ENCODE measurements at regions not wholly inside any gene's neighbourhood (a gene's known extent, or its start where the extent isn't known, plus 50 kb on each side); places are given as distances from the start of the nearest gene placed in this dataset.
"Not testable (repeated sequence)": the region's sequence is repeated elsewhere in the genome, so short reads cannot be mapped to it uniquely, and the experiment has no call there.

DNA sequence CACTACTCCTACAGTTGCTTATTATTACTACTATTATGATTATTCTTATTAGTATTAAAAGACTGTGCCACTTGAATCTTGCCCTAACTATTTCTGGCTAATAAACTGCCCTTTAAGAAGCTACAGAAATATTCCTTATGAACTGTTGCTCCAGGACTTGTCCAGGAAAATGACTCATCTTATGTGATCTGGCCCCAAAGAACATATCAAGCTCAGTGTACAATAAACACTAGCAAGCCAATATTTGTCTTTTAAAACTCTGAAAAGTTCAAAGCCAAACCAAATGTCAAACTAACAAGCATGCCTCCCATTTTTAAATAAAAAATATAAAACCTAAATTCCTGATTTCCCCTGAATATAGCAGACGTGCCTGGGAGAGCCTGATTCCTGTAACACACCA lies 88.7 kb upstream of the SIM2 start:
- no peak overlapping the region for H3K4me3 ChIP-seq (ENCODE audit: low read depth, low read length)
- no peak for TF ChIP-seq CTCF (IDR thresholded peaks at IDR 0.05; ENCODE audit: insufficient read depth, low read depth, low read length, missing control alignments)
- no peak for DNase-seq (ENCODE audit: low read depth)

DNA sequence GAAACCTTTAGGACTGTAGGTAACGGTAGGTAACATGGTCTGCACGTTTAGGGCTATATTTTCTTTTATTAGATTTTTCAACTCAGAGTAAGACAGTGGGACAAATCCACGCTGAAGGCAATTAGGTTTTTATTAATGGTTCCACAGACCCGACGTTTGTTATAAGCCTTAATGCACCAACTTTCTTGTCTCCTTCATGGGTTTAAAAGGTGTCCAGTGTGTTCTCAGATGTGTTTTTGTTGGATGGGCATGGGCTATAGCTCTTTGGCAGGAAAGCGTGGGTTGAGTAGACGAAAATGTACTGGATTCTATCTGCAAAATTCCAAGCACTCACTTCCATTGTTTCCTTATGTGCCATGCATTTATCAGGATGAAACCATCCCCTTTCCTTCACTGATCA lies 88.0 kb upstream of the SIM2 start:
- no peak for TF ChIP-seq CTCF (IDR thresholded peaks at IDR 0.05; ENCODE audit: insufficient read depth, low read depth, low read length, missing control alignments)
- no peak for DNase-seq (ENCODE audit: low read depth)
- H3K4me3 ChIP-seq (ENCODE audit: low read depth, low read length) = no peak overlapping the region

DNA sequence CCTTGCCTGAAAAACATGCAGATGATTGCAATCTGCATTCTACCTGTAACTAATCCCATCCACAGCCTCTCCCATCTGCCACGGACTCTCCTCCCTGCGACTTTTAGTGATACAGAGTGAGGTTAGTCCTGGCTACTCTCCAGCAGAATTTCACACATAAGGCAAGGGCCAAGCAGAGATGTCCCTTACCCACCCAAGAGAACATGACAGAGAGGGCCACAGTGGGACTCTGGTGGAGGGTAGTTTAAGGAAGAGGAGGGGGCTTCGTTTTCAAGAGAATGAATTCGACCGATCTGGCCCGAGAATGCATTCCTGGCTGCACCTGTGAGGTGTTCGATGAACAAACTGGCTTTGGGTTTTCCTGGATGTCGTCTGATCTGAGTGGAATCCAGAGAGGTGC lies 87.5 kb upstream of the SIM2 start:
- TF ChIP-seq CTCF (IDR thresholded peaks at IDR 0.05; ENCODE audit: insufficient read depth, low read depth, low read length, missing control alignments) = no peak
- no peak overlapping the region for H3K4me3 ChIP-seq (ENCODE audit: low read depth, low read length)
- DNase-seq (ENCODE audit: low read depth) = no peak

DNA sequence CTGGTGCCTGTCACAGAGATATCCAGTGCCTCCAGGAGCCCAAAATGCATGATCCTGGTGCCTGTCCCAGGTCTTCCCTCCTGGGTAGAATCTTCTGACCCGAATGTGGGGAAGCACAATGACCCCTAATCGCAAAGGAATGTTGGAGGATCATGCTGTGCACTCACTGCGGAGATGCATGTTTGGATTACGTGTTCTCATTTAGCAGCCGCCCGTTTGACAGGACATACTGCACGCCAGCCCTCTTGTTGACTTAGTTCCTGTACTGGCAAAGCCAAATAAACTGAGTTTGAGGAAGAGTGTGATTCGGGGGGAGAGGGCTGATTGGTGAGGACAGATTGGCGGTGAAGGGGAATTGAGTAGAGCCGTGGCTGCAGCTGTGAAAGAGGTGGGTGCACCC lies 85.9 kb upstream of the SIM2 start:
- DNase-seq (ENCODE audit: low read depth) = no peak
- no peak for TF ChIP-seq CTCF (IDR thresholded peaks at IDR 0.05; ENCODE audit: insufficient read depth, low read depth, low read length, missing control alignments)
- no peak overlapping the region for H3K4me3 ChIP-seq (ENCODE audit: low read depth, low read length)

- no peak for DNase-seq (ENCODE audit: low read depth)
- TF ChIP-seq CTCF (IDR thresholded peaks at IDR 0.05; ENCODE audit: insufficient read depth, low read depth, low read length, missing control alignments) = no peak
- no peak overlapping the region for H3K4me3 ChIP-seq (ENCODE audit: low read depth, low read length)
Observed at GRCh38 chr21:36613554-36613953, 85.4 kb upstream of the SIM2 start.

- H3K4me3 ChIP-seq (ENCODE audit: low read depth, low read length) = no peak overlapping the region
- TF ChIP-seq CTCF (IDR thresholded peaks at IDR 0.05; ENCODE audit: insufficient read depth, low read depth, low read length, missing control alignments) = peak; percentile 24
- DNase-seq (ENCODE audit: low read depth) = no peak
Observed at GRCh38 chr21:36615274-36615964, 83.5 kb upstream of the SIM2 start.

DNA sequence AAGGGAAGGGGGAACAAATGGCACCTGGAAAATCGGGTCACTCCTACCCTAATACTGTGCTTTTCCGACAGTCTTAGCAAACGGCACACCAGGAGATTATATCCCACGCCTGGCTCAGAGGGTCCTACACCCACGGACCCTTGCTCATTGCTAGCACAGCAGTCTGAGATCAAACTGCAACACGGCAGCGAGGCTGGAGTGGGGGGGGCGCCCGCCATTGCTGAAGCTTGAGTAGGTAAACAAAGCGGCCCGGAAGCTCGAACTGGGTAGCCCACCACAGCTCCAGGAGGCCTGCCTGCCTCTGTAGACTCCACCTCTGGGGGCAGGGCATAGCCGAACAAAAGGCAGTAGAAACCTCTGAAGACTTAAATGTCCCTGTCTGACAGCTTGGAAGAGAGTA lies 82.1 kb upstream of the SIM2 start:
- not testable (repeated sequence) for DNase-seq (ENCODE audit: low read depth)

DNA sequence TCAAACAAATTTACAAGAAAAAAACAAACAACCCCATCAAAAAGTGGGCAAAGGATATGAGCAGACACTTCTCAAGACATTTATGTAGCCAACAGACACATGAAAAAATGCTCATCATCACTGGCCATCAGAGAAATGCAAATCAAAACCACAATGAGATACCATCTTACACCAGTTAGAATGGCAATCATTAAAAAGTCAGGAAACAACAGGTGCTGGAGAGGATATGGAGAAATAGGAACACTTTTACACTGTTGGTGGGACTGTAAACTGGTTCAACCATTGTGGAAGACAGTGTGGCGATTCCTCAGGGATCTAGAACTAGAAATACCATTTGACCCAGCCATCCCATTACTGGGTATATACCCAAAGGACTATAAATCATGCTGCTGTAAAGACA lies 77.1 kb upstream of the SIM2 start:
- not testable (repeated sequence) for H3K4me3 ChIP-seq (ENCODE audit: low read depth, low read length); DNase-seq (ENCODE audit: low read depth)

More for the DNA sequence above, 82.1 kb upstream of the SIM2 start:
- not testable (repeated sequence) for H3K4me3 ChIP-seq (ENCODE audit: low read depth, low read length)
